ENCODE measurements at regions not wholly inside any gene's neighbourhood (a gene's known extent, or its start where the extent isn't known, plus 50 kb on each side); places are given as distances from the start of the nearest gene placed in this dataset.

- no peak for TF ChIP-seq CTCF (IDR thresholded peaks at IDR 0.05; ENCODE audit: unreplicated experiment)
- DNase-seq (ENCODE audit: low spot score, unreplicated experiment) = no peak
- no peaks in the 10 kb centered on the region for H3K4me1 Mint-ChIP-seq (ENCODE audit: low read depth)
- peaks cover 7% of the 10 kb centered on the region for H3K27me3 Mint-ChIP-seq
- H3K4me3 Mint-ChIP-seq (ENCODE audit: low read depth) = no peak overlapping the region
- no peaks in the 10 kb centered on the region for H3K36me3 Mint-ChIP-seq (ENCODE audit: insufficient read depth)
- no peaks in the 10 kb centered on the region for H3K9me3 Mint-ChIP-seq (ENCODE audit: low read depth)
- H3K27ac Mint-ChIP-seq = no peak overlapping the region
Observed at GRCh38 chr2:100627330-100628300, 64.8 kb downstream of the PDCL3 start.

GRCh38 chr2:100628506-100628905 lies 65.7 kb downstream of the PDCL3 start:
- Mint-ChIP-seq H3K4me1 (ENCODE audit: low read depth) (no peaks in the 10 kb centered on the region), H3K9me3 (ENCODE audit: low read depth) (no peaks in the 10 kb centered on the region), H3K4me3 (ENCODE audit: low read depth) (no peak overlapping the region), H3K27me3 (peaks cover 7% of the 10 kb centered on the region), H3K36me3 (ENCODE audit: insufficient read depth) (no peaks in the 10 kb centered on the region), H3K27ac (no peak overlapping the region)
- DNase-seq (ENCODE audit: low spot score, unreplicated experiment) = no peak
- TF ChIP-seq CTCF (IDR thresholded peaks at IDR 0.05; ENCODE audit: unreplicated experiment) = no peak

GRCh38 chr2:100629309-100629708 lies 66.5 kb downstream of the PDCL3 start:
- Mint-ChIP-seq H3K27ac (no peak overlapping the region), H3K9me3 (ENCODE audit: low read depth) (no peaks in the 10 kb centered on the region), H3K36me3 (ENCODE audit: insufficient read depth) (no peaks in the 10 kb centered on the region), H3K27me3 (peaks cover 7% of the 10 kb centered on the region), H3K4me1 (ENCODE audit: low read depth) (no peaks in the 10 kb centered on the region), H3K4me3 (ENCODE audit: low read depth) (no peak overlapping the region)
- TF ChIP-seq CTCF (IDR thresholded peaks at IDR 0.05; ENCODE audit: unreplicated experiment) = no peak
- DNase-seq (ENCODE audit: low spot score, unreplicated experiment) = no peak

GRCh38 chr2:100630473-100630977 lies 67.7 kb downstream of the PDCL3 start:
- no peak for DNase-seq (ENCODE audit: low spot score, unreplicated experiment)
- H3K27me3 Mint-ChIP-seq = peaks cover 7% of the 10 kb centered on the region
- no peaks in the 10 kb centered on the region for H3K9me3 Mint-ChIP-seq (ENCODE audit: low read depth)
- H3K36me3 Mint-ChIP-seq (ENCODE audit: insufficient read depth) = no peaks in the 10 kb centered on the region
- no peak overlapping the region for H3K4me3 Mint-ChIP-seq (ENCODE audit: low read depth)
- no peak overlapping the region for H3K27ac Mint-ChIP-seq
- TF ChIP-seq CTCF (IDR thresholded peaks at IDR 0.05; ENCODE audit: unreplicated experiment) = no peak
- no peaks in the 10 kb centered on the region for H3K4me1 Mint-ChIP-seq (ENCODE audit: low read depth)

DNA sequence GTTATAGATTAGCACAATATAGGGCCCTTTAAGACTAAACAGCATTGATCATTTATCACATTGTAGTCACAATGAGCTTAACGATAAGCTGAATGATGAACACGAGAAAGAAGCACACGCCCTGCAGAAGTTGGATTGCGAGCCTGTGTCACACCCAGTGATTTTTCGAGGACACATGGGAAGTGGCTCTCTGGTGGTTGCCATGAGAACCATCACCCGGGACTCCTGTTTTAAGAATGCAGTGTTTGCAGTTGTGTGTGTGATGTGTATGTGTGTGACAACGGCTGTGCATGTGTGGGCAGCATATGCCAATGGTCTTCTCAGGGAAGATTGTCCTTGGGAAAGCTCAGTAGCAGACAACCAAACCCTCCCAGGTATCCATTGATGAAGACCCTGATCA lies 69.2 kb downstream of the PDCL3 start:
- DNase-seq (ENCODE audit: low spot score, unreplicated experiment) = no peak
- Mint-ChIP-seq H3K27me3 (peaks cover 3% of the 10 kb centered on the region), H3K4me1 (ENCODE audit: low read depth) (no peaks in the 10 kb centered on the region), H3K4me3 (ENCODE audit: low read depth) (no peak overlapping the region), H3K27ac (no peak overlapping the region), H3K36me3 (ENCODE audit: insufficient read depth) (no peaks in the 10 kb centered on the region), H3K9me3 (ENCODE audit: low read depth) (no peaks in the 10 kb centered on the region)
- no peak for TF ChIP-seq CTCF (IDR thresholded peaks at IDR 0.05; ENCODE audit: unreplicated experiment)

Measured in progenitor cell of endocrine pancreas (in vitro differentiated cells).